ENCODE measurements at regions not wholly inside any gene's neighbourhood (a gene's known extent, or its start where the extent isn't known, plus 50 kb on each side); places are given as distances from the start of the nearest gene placed in this dataset.
"Not testable (repeated sequence)": the region's sequence is repeated elsewhere in the genome, so short reads cannot be mapped to it uniquely, and the experiment has no call there.

- DNase-seq: no peak
Measured at GRCh38 chr18:41899535-41899934, 55.5 kb upstream of the PIK3C3 start.

- no peak for DNase-seq
Measured at GRCh38 chr18:41893432-41893831, 61.6 kb upstream of the PIK3C3 start.

- DNase-seq: no peak
Measured at GRCh38 chr18:41887100-41887499, 67.9 kb upstream of the PIK3C3 start.

GRCh38 chr18:41886126-41886807 is 68.8 kb upstream of the PIK3C3 start:
- no peak for DNase-seq

GRCh38 chr18:41881285-41881684 is 73.7 kb upstream of the PIK3C3 start:
- no peak for DNase-seq

GRCh38 chr18:41879256-41879655 is 75.8 kb upstream of the PIK3C3 start:
- no peak for DNase-seq

- DNase-seq: no peak
Measured at GRCh38 chr18:41875094-41875780, 79.8 kb upstream of the PIK3C3 start.

GRCh38 chr18:41873730-41874129 is 81.3 kb upstream of the PIK3C3 start:
- DNase-seq: no peak

GRCh38 chr18:41872206-41872605 is 82.8 kb upstream of the PIK3C3 start:
- no peak for DNase-seq

GRCh38 chr18:41871229-41872000 is 83.6 kb upstream of the PIK3C3 start:
- no peak for DNase-seq

- no peak for DNase-seq
Measured at GRCh38 chr18:41870817-41871216, 84.2 kb upstream of the PIK3C3 start.

GRCh38 chr18:41870191-41870590 is 84.8 kb upstream of the PIK3C3 start:
- DNase-seq: no peak

- DNase-seq: not testable (repeated sequence)
Measured at GRCh38 chr18:41865796-41866195, 89.2 kb upstream of the PIK3C3 start.

GRCh38 chr18:41864216-41864615 is 90.8 kb upstream of the PIK3C3 start:
- DNase-seq: no peak

- DNase-seq: no peak
Measured at GRCh38 chr18:41862921-41863320, 92.1 kb upstream of the PIK3C3 start.

GRCh38 chr18:41860987-41861386 is 94.0 kb upstream of the PIK3C3 start:
- DNase-seq: no peak

GRCh38 chr18:41858761-41859555 is 96.1 kb upstream of the PIK3C3 start:
- DNase-seq: no peak

- DNase-seq: no peak
Measured at GRCh38 chr18:41853280-41853679, 101.8 kb upstream of the PIK3C3 start.

- no peak for DNase-seq
Measured at GRCh38 chr18:41850781-41851180, 104.3 kb upstream of the PIK3C3 start.

- no peak for DNase-seq
Measured at GRCh38 chr18:41849632-41850031, 105.4 kb upstream of the PIK3C3 start.

- no peak for DNase-seq
Measured at GRCh38 chr18:41845563-41845962, 109.5 kb upstream of the PIK3C3 start.

GRCh38 chr18:41842886-41843285 is 112.1 kb upstream of the PIK3C3 start:
- no peak for DNase-seq

All from NCI-H1092 treated with DMSO at 0.1 percent for 48 hours (cell line).